ENCODE measurements at regions not wholly inside any gene's neighbourhood (a gene's known extent, or its start where the extent isn't known, plus 50 kb on each side); places are given as distances from the start of the nearest gene placed in this dataset.

- H3K27ac ChIP-seq, result no peak overlapping the region
- no peaks in the 10 kb centered on the region for H3K27me3 ChIP-seq
- H3K4me1 ChIP-seq, result no peaks in the 10 kb centered on the region
- no peak for DNase-seq (ENCODE audit: low spot score in 2 of 2)
- no peak overlapping the region for H3K4me3 ChIP-seq
- TF ChIP-seq, protein P1, sequence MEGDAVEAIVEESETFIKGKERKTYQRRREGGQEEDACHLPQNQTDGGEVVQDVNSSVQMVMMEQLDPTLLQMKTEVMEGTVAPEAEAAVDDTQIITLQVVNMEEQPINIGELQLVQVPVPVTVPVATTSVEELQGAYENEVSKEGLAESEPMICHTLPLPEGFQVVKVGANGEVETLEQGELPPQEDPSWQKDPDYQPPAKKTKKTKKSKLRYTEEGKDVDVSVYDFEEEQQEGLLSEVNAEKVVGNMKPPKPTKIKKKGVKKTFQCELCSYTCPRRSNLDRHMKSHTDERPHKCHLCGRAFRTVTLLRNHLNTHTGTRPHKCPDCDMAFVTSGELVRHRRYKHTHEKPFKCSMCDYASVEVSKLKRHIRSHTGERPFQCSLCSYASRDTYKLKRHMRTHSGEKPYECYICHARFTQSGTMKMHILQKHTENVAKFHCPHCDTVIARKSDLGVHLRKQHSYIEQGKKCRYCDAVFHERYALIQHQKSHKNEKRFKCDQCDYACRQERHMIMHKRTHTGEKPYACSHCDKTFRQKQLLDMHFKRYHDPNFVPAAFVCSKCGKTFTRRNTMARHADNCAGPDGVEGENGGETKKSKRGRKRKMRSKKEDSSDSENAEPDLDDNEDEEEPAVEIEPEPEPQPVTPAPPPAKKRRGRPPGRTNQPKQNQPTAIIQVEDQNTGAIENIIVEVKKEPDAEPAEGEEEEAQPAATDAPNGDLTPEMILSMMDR (IDR thresholded peaks at IDR 0.05), result no peak
- TF ChIP-seq POLR2A (IDR thresholded peaks at IDR 0.05) (no peak), EP300 (IDR thresholded peaks at IDR 0.05) (no peak)
- no peaks in the 10 kb centered on the region for H3K36me3 ChIP-seq
- WGBS, 2 donors, result 84 to 85% methylated on average over 2 of the region's 2 CpGs
- no peaks in the 10 kb centered on the region for H3K9me3 ChIP-seq
Observed at GRCh38 chr2:220337611-220338440, 710.4 kb downstream of the SLC4A3 start.

GRCh38 chr2:220341014-220341413 is 713.6 kb downstream of the SLC4A3 start:
- H3K4me3 ChIP-seq, result no peak overlapping the region
- WGBS, 2 donors, result 86 to 87% methylated on average over 3 of the region's 3 CpGs
- no peak overlapping the region for H3K27ac ChIP-seq
- no peak for TF ChIP-seq POLR2A (IDR thresholded peaks at IDR 0.05)
- TF ChIP-seq EP300 (IDR thresholded peaks at IDR 0.05), result no peak
- TF ChIP-seq, protein P1 (IDR thresholded peaks at IDR 0.05), result no peak
- no peaks in the 10 kb centered on the region for H3K9me3 ChIP-seq
- no peaks in the 10 kb centered on the region for H3K4me1 ChIP-seq
- no peaks in the 10 kb centered on the region for H3K36me3 ChIP-seq
- no peak for DNase-seq (ENCODE audit: low spot score in 2 of 2)
- H3K27me3 ChIP-seq, result no peaks in the 10 kb centered on the region

- WGBS, 2 donors, result 76 to 81% methylated on average over 1 of the region's 1 CpG
- no peak overlapping the region for H3K4me3 ChIP-seq
Observed at GRCh38 chr2:220346919-220347318, 719.5 kb downstream of the SLC4A3 start.

GRCh38 chr2:220347626-220348025 is 720.2 kb downstream of the SLC4A3 start:
- Histone ChIP-seq H3K27ac (no peak overlapping the region), H3K36me3 (no peaks in the 10 kb centered on the region), H3K4me3 (no peak overlapping the region), H3K27me3 (no peaks in the 10 kb centered on the region), H3K4me1 (no peaks in the 10 kb centered on the region), H3K9me3 (no peaks in the 10 kb centered on the region)
- 77 to 88% methylated on average over 2 of the region's 2 CpGs for WGBS, 2 donors
- TF ChIP-seq, protein P1 (IDR thresholded peaks at IDR 0.05), result no peak
- TF ChIP-seq EP300 (IDR thresholded peaks at IDR 0.05) (no peak), POLR2A (IDR thresholded peaks at IDR 0.05) (no peak)
- no peak for DNase-seq (ENCODE audit: low spot score in 2 of 2)

More at GRCh38 chr2:220346919-220347318, 719.5 kb downstream of the SLC4A3 start:
- TF ChIP-seq, protein P1 (IDR thresholded peaks at IDR 0.05), result no peak
- no peak for TF ChIP-seq POLR2A (IDR thresholded peaks at IDR 0.05)
- TF ChIP-seq EP300 (IDR thresholded peaks at IDR 0.05), result no peak
- Histone ChIP-seq H3K9me3 (no peaks in the 10 kb centered on the region), H3K4me1 (no peaks in the 10 kb centered on the region), H3K27ac (no peak overlapping the region), H3K36me3 (no peaks in the 10 kb centered on the region), H3K27me3 (no peaks in the 10 kb centered on the region)
- no peak for DNase-seq (ENCODE audit: low spot score in 2 of 2)

DNA sequence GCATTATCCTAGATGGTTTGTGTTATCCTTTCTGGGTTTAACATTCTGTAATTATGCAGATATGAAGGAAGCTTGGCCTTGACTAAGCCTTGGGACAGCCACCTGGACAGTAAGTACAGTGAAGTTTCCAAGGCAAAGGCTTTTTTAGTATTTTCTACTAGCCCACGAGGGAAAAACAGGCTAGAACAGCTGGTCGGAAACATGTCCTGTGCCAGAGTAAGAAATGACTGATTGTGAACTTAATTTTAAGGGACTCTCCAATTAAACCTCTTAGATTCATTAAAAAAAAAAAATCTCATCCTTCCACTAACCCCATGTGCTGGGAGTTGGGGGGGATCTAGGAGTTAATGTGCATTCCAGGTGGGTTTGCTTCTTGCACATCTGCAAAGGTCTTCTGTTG is 720.8 kb downstream of the SLC4A3 start:
- no peaks in the 10 kb centered on the region for H3K36me3 ChIP-seq
- no peaks in the 10 kb centered on the region for H3K27me3 ChIP-seq
- H3K4me1 ChIP-seq, result no peaks in the 10 kb centered on the region
- TF ChIP-seq, protein P1 (IDR thresholded peaks at IDR 0.05), result no peak
- no peak for TF ChIP-seq EP300 (IDR thresholded peaks at IDR 0.05)
- TF ChIP-seq POLR2A (IDR thresholded peaks at IDR 0.05), result no peak
- no peak overlapping the region for H3K4me3 ChIP-seq
- WGBS, 2 donors, result 85 to 86% methylated on average over 2 of the region's 2 CpGs
- H3K27ac ChIP-seq, result no peak overlapping the region
- H3K9me3 ChIP-seq, result no peaks in the 10 kb centered on the region
- no peak for DNase-seq (ENCODE audit: low spot score in 2 of 2)
